GM10266 (cell line): ENCODE measurements at regions not wholly inside any gene's neighbourhood (a gene's known extent, or its start where the extent isn't known, plus 50 kb on each side); places are given as distances from the start of the nearest gene placed in this dataset.

Experiments used
- DNase-seq: peaks from one replicate; pipeline ENCODE4 v3.0.0; 2012; ENCODE audit errors: extremely low spot score
- CTCF ChIP-seq: IDR thresholded peaks from 2 replicates; pipeline ENCODE4 v1.5.1; 2012; ENCODE audit warnings: mild to moderate bottlenecking, low read depth; ENCODE audit not compliant: control insufficient read depth, insufficient read depth; ENCODE audit errors: missing control alignments

- TF ChIP-seq CTCF = no peak
- no peak for DNase-seq
Measured at GRCh38 chrX:124234348-124234747, 98.1 kb upstream of the TEX13D start.

GRCh38 chrX:124238268-124238667 is 94.2 kb upstream of the TEX13D start:
- TF ChIP-seq CTCF = no peak
- DNase-seq = no peak

GRCh38 chrX:124239324-124239723 is 93.1 kb upstream of the TEX13D start:
- no peak for TF ChIP-seq CTCF
- no peak for DNase-seq

- peak; percentile 3 for DNase-seq
- TF ChIP-seq CTCF = no peak
Measured at GRCh38 chrX:124239911-124240310, 92.5 kb upstream of the TEX13D start.

GRCh38 chrX:124240422-124240821 is 92.0 kb upstream of the TEX13D start:
- no peak for TF ChIP-seq CTCF
- DNase-seq = no peak

- no peak for TF ChIP-seq CTCF
- no peak for DNase-seq
Measured at GRCh38 chrX:124242131-124242530, 90.3 kb upstream of the TEX13D start.

- no peak for DNase-seq
Measured at GRCh38 chrX:124249345-124249744, 83.1 kb upstream of the TEX13D start.

More at GRCh38 chrX:124249345-124249744, 83.1 kb upstream of the TEX13D start:
- no peak for TF ChIP-seq CTCF
